ENCODE measurements at regions not wholly inside any gene's neighbourhood (a gene's known extent, or its start where the extent isn't known, plus 50 kb on each side); places are given as distances from the start of the nearest gene placed in this dataset.

- TF ChIP-seq CTCF (conservative IDR thresholded peaks at IDR 0.05 in 1 of 2, IDR thresholded peaks at IDR 0.05 in 1 of 2; ENCODE audit: low read depth in 1 of 2, low read length in 2 of 2), result no peak
- TF ChIP-seq EZH2 (IDR thresholded peaks at IDR 0.05; ENCODE audit: low read length, missing control alignments), result no peak
These were observed 661.7 kb downstream of the SLITRK6 start for GRCh38 chr13:85137516-85137915.
